HG03571 (cell line): ENCODE measurements at regions not wholly inside any gene's neighbourhood (a gene's known extent, or its start where the extent isn't known, plus 50 kb on each side); places are given as distances from the start of the nearest gene placed in this dataset.
"Not testable (repeated sequence)": the region's sequence is repeated elsewhere in the genome, so short reads cannot be mapped to it uniquely, and the experiment has no call there.

Source experiments
- ATAC-seq: cut with Tn5 transposase; IDR thresholded peaks from one replicate; pipeline ENCODE4 v1.9.1; 2021; ENCODE audit not compliant: unreplicated experiment

- ATAC-seq: no peak
Measured at GRCh38 chr4:114284629-114285028, 305.2 kb upstream of the ARSJ start.

- ATAC-seq: no peak
Measured at GRCh38 chr4:114286262-114286810, 306.9 kb upstream of the ARSJ start.

DNA sequence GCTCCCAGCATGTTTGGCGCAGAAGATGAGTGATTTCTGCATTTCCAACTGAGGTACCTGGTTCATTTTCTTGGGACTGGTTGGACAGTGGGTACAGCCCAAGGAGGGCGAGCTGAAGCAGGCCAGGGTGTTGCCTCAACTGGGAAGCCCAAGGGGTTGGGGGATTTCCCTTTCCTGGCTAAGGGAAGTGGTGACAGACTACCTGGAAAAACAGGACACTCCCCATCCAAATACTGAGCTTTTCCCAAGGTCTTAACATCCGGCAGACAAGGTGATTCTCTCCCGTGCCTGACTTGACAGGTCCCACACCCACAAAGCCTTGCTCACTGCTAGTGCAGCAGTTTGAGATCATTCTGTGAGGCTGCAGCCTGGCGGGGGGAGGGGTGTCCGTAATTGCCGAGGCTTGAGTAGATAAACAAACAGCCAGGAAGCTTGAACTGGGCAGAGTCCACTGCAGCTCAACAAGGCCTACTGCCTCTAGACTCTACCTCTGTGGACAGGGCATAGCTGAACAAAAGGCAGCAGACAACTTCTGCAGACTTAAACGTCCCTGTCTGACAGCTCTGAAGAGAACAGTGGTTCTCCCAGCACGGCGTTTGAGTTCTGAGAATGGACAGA, 307.7 kb upstream of the ARSJ start:
- no peak for ATAC-seq

DNA sequence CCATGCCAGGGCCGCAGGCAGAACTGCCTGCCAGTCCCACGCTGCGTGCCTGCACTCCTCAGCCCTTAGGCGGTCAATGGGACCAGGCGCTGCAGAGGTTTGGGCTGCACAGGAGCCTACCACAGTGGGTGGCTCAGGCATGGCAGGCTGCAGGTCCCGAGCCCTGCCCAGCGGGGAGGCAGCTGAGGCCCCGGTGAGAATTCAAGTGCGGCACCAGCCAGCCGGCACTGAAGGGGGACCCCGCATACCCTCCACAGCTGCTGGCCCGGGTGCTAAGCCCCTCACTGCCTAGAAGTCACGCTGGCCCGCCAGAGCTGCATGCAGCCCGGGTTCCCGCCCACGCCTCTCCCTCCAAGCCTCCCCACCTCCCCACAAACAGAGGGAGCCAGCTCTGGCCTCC, 302.5 kb upstream of the UGT8 start:
- ATAC-seq: no peak

GRCh38 chr4:114302472-114302871, 296.1 kb upstream of the UGT8 start:
- no peak for ATAC-seq

DNA sequence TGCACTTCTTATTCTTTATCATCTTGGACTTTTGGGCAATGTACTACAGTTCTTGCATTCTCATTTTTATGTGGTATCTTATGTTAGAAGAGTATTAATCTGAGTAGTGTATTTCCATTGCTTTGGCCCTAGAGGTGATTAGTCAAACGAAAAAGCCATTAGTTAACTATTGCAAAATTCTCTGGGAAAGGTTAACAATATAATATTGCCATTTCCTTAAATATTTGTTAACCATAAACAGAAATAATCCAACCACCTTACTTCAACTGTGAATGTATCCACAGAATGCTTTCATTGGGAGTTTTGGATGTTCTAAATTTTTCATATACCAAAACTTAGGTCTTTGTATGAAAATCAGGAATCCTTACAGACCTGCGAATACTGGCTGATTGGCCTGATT, 294.6 kb upstream of the UGT8 start:
- no peak for ATAC-seq

DNA sequence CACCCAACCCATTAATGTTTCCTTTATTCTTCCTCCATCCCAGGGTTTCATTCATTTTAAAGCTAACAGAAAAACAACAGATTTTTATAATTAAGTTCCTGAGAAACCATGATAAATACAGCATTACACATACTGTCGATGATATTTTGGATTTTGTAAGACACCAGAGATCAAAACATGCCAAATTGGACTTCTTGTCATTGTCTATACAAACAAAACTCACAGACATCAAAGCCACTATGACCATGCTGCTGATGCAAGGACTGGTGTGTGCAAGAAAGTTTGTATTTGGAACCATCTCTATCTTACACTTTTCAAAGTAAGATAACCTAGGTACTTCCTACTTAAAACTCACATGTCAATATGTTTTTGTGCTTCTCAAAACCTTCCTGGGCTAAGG, 294.0 kb upstream of the UGT8 start:
- no peak for ATAC-seq

DNA sequence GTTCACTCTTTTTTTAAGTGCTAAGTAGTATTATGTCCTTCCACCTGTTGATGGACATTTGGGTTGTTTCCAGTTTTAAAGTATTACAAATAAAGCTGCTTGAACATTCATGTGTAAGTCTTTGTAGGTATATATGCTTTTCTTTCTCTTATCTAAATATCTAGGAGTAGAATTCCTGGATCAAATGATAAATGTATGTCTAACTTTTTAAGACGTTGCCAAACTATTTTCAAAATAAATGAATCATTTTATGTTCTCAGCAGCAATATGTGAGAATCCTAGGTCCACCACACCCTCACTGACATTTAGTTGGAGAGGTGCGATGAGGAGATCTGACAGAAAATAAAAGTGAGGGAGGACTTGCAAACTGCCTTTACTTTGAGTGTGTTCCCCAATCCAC, 291.7 kb upstream of the UGT8 start:
- no peak for ATAC-seq

- no peak for ATAC-seq
Measured at GRCh38 chr4:114310296-114310925, 288.2 kb upstream of the UGT8 start.

DNA sequence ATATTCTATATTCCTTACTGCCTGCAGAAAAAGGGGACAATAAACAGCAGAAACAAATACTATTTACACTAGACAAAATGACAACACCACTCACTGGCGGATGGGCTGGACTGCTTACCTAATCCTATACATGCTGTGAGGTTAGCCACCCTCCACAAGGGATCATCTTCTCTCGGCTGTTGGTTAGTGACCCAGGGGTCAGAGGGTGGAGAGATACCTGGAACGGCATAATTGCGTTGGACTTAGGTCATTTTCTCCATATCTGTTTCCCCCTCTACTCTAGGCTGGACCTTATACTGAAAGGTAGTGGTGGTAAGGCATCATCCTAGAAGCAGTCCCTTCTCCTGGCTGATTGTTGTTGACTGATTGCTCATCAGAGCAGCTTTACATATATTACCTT, 286.8 kb upstream of the UGT8 start:
- no peak for ATAC-seq

DNA sequence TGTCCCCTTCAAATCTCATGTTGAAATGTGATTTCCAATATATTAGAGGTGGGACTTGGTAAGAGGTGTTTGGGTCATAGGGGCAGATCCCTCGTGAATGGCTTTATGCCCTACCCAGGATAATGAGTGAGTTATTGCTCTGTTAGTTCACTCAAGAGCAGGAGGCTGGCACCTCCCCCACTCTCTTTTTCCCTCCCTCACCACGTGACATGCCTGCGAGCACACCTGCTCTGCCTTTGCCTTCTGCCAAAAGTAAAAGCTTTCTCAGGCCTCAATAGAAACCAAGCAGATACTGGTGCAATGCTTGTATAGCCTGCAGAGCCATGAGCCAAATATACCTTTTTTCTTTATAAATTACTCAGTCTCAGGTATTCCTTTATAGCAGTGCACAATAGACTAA, 286.3 kb upstream of the UGT8 start:
- ATAC-seq: no peak

DNA sequence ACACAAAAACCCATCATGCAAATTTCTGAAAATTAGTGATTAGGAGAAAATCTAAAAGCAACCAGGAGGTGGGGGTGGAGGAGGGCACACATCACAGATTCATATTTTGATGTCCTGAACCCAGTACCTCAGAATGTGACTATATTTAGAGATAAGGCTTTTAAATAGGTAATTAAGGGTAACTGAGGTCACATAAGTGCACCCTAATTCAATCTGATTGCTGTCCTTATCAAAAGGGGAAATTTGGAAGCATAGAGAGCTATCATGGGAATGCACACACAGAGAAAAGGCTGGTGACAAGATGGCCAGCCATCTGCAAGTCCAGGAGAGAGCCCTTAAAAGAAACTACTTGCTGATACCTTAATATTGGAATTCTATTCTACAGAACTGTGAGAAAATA, 281.8 kb upstream of the UGT8 start:
- no peak for ATAC-seq

DNA sequence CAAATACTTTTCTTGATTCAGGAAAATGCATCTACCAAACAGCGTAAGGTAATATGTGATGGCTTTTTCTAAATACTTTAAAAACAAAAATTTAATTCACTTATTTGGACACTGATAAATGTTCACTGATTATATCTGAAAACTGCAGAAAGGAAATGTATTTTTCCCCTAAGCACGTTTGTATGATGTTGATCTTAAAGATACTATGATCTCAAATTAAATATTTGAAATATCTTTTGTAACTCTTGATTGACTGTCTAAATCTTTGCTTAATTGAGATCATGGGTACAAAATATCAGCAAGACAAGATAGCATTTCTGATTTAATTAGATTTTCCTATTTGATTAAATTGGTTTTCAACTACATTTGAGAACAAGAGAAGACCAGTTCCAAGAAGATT, 281.0 kb upstream of the UGT8 start:
- no peak for ATAC-seq

- no peak for ATAC-seq
Measured at GRCh38 chr4:114318309-114318708, 280.3 kb upstream of the UGT8 start.

DNA sequence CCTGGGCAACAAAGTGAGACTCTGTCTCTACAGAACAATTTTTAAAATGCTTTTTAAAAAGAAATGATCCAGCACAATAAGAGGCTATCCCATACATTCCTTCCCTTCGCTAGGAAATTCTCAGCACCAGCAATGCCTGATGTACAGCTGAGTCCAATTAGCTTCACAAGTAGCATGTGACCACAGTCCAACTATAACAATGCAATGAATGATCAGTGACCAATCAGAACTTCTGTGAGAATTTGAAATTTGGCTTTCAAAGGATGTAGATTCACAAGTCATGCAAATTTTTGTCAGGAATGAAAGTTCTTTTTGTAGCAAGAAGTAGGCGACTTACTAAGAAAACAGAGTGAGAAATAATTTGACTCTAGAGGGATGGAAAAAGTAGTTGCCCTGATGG, 278.5 kb upstream of the UGT8 start:
- no peak for ATAC-seq

- no peak for ATAC-seq
Measured at GRCh38 chr4:114321366-114321765, 277.2 kb upstream of the UGT8 start.

GRCh38 chr4:114323841-114324240, 274.8 kb upstream of the UGT8 start:
- no peak for ATAC-seq

- ATAC-seq: no peak
Measured at GRCh38 chr4:114326358-114326757, 272.2 kb upstream of the UGT8 start.

- no peak for ATAC-seq
Measured at GRCh38 chr4:114332119-114332518, 266.5 kb upstream of the UGT8 start.

DNA sequence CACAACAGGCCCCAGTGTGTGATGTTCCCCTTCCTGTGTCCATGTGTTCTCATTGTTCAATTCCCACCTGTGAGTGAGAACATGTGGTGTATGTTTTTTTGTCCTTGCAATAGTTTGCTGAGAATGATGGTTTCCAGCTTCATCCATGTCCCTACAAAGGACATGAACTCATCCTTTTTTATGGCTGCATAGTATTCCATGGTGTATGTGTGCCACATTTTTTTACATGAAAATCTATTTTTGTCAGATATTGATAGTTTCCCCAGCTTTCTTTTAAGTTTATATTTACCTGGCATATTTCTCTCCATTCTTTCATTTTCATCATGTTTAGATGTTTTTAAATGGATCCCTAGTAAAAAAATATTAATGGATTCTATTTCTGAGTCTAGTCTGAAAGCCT, 264.2 kb upstream of the UGT8 start:
- not testable (repeated sequence) for ATAC-seq

- ATAC-seq: no peak
Measured at GRCh38 chr4:114334884-114335330, 263.7 kb upstream of the UGT8 start.

GRCh38 chr4:114335339-114335738, 263.3 kb upstream of the UGT8 start:
- ATAC-seq: no peak

DNA sequence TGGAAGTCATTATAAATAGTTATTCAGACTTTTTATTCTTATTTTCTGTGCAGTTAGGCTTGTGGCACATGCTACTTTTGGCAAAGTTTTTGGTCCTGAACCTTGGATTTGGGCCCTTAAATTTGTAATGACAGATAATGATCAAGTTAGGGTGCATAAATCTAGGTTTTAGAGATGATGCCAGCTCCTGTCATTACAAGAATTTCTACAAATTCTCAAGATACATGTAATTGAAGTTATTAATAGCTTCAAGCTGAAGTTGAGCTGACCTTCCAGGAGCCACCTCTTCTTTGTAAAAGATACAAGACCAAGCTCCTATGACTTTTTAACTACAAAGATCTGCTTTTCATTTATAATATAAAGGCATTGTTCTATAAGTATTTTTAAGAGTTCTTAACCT, 255.6 kb upstream of the UGT8 start:
- no peak for ATAC-seq
